Upper lobe of left lung (tissue), 4 donors: ENCODE measurements at regions not wholly inside any gene's neighbourhood (a gene's known extent, or its start where the extent isn't known, plus 50 kb on each side); places are given as distances from the start of the nearest gene placed in this dataset.

ENCODE experiments used
- EP300 ChIP-seq, 4 donors: sonication (generic); formaldehyde crosslinking; IDR thresholded peaks; one replicate each; pipeline ENCODE4 v1.5.1; 2017; ENCODE audit warnings: antibody characterized with exemption in 4 of 4, control low read depth in 2 of 4
- POLR2AphosphoS5 ChIP-seq, 2 donors: sonication (generic); formaldehyde crosslinking; IDR thresholded peaks; one replicate each; pipeline ENCODE4 v1.5.1; 2017; ENCODE audit warnings: antibody characterized with exemption in 2 of 2
- TF ChIP-seq, protein P1 (sequence below), 6 experiments: fragments of 450-650 bp in 4 of 6; fragments of 200-600 bp in 2 of 6; sonication (generic) in 2 of 6; IDR thresholded peaks; one replicate each; pipeline ENCODE4 v1.5.1; 2016 to 2019; ENCODE audit warnings: antibody characterized with exemption in 6 of 6

DNA sequence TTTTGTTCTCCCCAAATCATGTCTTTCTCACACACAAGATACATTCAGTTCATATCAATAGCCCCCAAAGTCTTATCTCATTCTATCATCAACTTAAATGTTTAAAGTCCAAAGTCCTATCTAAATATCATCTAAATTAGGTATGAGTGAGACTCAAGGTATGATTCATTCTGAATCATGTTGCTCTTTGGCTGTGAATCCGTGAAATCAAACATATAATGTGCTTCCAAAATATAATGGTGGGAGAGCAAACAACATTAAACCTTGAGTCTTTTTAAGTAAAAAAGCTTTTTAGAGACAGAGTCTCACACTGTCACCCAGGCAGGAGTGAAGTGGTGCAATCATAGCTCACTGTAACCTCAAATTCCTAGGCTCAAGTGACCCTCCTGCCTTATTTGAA is 139.1 kb downstream of the SAMMSON start:
- TF ChIP-seq, protein P1, sequence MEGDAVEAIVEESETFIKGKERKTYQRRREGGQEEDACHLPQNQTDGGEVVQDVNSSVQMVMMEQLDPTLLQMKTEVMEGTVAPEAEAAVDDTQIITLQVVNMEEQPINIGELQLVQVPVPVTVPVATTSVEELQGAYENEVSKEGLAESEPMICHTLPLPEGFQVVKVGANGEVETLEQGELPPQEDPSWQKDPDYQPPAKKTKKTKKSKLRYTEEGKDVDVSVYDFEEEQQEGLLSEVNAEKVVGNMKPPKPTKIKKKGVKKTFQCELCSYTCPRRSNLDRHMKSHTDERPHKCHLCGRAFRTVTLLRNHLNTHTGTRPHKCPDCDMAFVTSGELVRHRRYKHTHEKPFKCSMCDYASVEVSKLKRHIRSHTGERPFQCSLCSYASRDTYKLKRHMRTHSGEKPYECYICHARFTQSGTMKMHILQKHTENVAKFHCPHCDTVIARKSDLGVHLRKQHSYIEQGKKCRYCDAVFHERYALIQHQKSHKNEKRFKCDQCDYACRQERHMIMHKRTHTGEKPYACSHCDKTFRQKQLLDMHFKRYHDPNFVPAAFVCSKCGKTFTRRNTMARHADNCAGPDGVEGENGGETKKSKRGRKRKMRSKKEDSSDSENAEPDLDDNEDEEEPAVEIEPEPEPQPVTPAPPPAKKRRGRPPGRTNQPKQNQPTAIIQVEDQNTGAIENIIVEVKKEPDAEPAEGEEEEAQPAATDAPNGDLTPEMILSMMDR (IDR thresholded peaks at IDR 0.05): no peak
- no peak for TF ChIP-seq POLR2AphosphoS5 (IDR thresholded peaks at IDR 0.05)
- no peak for TF ChIP-seq EP300 (IDR thresholded peaks at IDR 0.05)
